ENCODE measurements at regions not wholly inside any gene's neighbourhood (a gene's known extent, or its start where the extent isn't known, plus 50 kb on each side); places are given as distances from the start of the nearest gene placed in this dataset.

DNA sequence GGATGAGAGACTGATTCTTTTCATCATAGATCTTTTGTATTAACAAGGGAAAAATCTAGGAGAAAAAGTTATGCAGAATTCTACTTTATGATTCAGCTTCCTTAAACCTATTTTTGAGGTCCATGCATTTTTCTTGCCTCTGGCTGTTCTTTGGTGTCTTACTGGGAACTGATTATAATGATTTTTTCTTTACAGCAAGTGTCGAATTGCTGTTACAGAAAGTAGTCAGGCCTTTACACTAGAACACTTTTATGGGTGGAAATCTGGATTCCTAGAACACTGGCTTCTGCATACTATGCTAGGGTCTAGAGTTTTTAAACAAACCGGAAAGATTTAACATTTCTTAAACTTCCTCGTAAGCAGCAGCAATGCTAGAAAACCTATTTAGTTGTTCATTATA, 302.6 kb downstream of the NUP35 start:
- TF ChIP-seq POLR2A (IDR thresholded peaks at IDR 0.05), result no peak
- TF ChIP-seq, protein P1, sequence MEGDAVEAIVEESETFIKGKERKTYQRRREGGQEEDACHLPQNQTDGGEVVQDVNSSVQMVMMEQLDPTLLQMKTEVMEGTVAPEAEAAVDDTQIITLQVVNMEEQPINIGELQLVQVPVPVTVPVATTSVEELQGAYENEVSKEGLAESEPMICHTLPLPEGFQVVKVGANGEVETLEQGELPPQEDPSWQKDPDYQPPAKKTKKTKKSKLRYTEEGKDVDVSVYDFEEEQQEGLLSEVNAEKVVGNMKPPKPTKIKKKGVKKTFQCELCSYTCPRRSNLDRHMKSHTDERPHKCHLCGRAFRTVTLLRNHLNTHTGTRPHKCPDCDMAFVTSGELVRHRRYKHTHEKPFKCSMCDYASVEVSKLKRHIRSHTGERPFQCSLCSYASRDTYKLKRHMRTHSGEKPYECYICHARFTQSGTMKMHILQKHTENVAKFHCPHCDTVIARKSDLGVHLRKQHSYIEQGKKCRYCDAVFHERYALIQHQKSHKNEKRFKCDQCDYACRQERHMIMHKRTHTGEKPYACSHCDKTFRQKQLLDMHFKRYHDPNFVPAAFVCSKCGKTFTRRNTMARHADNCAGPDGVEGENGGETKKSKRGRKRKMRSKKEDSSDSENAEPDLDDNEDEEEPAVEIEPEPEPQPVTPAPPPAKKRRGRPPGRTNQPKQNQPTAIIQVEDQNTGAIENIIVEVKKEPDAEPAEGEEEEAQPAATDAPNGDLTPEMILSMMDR (IDR thresholded peaks at IDR 0.05), result no peak

Data from Peyer's patch (tissue), 4 donors.